Esophagus muscularis mucosa (tissue), 3 donors: ENCODE measurements at regions not wholly inside any gene's neighbourhood (a gene's known extent, or its start where the extent isn't known, plus 50 kb on each side); places are given as distances from the start of the nearest gene placed in this dataset.

Experiments
- CTCF ChIP-seq, 3 experiments: fragments of 200-600 bp in 2 of 3; fragments of 450-650 bp in 1 of 3; sonication (generic) in 2 of 3; IDR thresholded peaks; one replicate each; pipeline ENCODE4 v1.5.1; 2017 to 2019; ENCODE audit warnings: antibody characterized with exemption in 3 of 3, mild to moderate bottlenecking in 2 of 3, moderate library complexity in 1 of 3
- POLR2AphosphoS5 ChIP-seq, 2 donors: sonication (generic); formaldehyde crosslinking; IDR thresholded peaks; one replicate each; pipeline ENCODE4 v1.6.1; 2017; ENCODE audit warnings: antibody characterized with exemption in 2 of 2

GRCh38 chr17:73986641-73987177 is 216.8 kb upstream of the RPL38 start:
- no peak for TF ChIP-seq CTCF (IDR thresholded peaks at IDR 0.05)
- TF ChIP-seq POLR2AphosphoS5 (IDR thresholded peaks at IDR 0.05): no peak
